ENCODE measurements at regions not wholly inside any gene's neighbourhood (a gene's known extent, or its start where the extent isn't known, plus 50 kb on each side); places are given as distances from the start of the nearest gene placed in this dataset. TPM values are rescaled to one million over a fixed set of nuclear protein-coding genes. Genes with fewer than 3 reads are reported as not detected.

GRCh38 chr4:170145120-170145519 lies 55.4 kb upstream of the AADAT start:
- DNase-seq, result no peak
- intact Hi-C loops (cut with micrococcal nuclease; ENCODE audit: unreplicated experiment), result no loop called here
- TF ChIP-seq CTCF (IDR thresholded peaks at IDR 0.05; ENCODE audit: unreplicated experiment), result no peak
- no peaks in the 10 kb centered on the region for H3K27me3 Mint-ChIP-seq (ENCODE audit: unreplicated experiment)
- no TSS peak for BruUV-seq (replicated peaks)
- no peaks in the 10 kb centered on the region for H3K4me1 Mint-ChIP-seq (ENCODE audit: low read depth, unreplicated experiment)
- H3K36me3 Mint-ChIP-seq (ENCODE audit: insufficient read depth, unreplicated experiment), result no peaks in the 10 kb centered on the region
- no peak overlapping the region for H3K27ac Mint-ChIP-seq (ENCODE audit: unreplicated experiment)
- no peak overlapping the region for H3K4me3 Mint-ChIP-seq (ENCODE audit: low read depth, unreplicated experiment)
- CTCF ChIA-PET, result no interaction called here
- no peaks in the 10 kb centered on the region for H3K9me3 Mint-ChIP-seq (ENCODE audit: low read depth, unreplicated experiment)

- Mint-ChIP-seq H3K4me3 (ENCODE audit: low read depth, unreplicated experiment) (no peak overlapping the region), H3K27me3 (ENCODE audit: unreplicated experiment) (no peaks in the 10 kb centered on the region), H3K27ac (ENCODE audit: unreplicated experiment) (no peak overlapping the region), H3K9me3 (ENCODE audit: low read depth, unreplicated experiment) (no peaks in the 10 kb centered on the region), H3K4me1 (ENCODE audit: low read depth, unreplicated experiment) (peaks cover 6% of the 10 kb centered on the region), H3K36me3 (ENCODE audit: insufficient read depth, unreplicated experiment) (no peaks in the 10 kb centered on the region)
- no TSS peak for BruUV-seq (replicated peaks)
- DNase-seq, result no peak
- intact Hi-C loops (cut with micrococcal nuclease; ENCODE audit: unreplicated experiment), result no loop called here
- no peak for TF ChIP-seq CTCF (IDR thresholded peaks at IDR 0.05; ENCODE audit: unreplicated experiment)
- CTCF ChIA-PET, result no interaction called here
Measured at GRCh38 chr4:170139764-170140163, 50.0 kb upstream of the AADAT start.

Small RNAs in the stretch of these regions (microRNA-seq; reads per million reads assigned to microRNA genes)
- not detected for gene MIR6082
